ENCODE measurements at regions not wholly inside any gene's neighbourhood (a gene's known extent, or its start where the extent isn't known, plus 50 kb on each side); places are given as distances from the start of the nearest gene placed in this dataset.

DNA sequence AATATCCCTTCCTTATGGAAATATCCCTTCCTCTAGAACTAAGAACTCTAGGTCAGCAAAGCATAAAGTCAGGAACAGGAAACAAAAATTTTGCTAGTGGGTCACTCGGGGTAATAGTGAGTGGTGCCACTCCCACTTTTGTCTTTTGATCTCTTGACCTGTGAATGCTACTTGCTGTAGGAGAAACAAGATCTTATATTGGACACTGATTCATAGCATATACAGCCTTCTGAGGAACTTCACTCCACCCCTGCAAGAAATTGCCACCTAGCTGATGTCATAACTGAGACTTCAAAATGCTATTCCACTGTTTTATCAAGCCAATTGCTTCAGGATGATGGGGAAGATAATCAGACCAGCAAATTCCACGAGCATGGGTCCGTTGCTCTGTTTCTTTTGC lies 53.3 kb upstream of the PRSS3 start:
- TF ChIP-seq, protein P1, sequence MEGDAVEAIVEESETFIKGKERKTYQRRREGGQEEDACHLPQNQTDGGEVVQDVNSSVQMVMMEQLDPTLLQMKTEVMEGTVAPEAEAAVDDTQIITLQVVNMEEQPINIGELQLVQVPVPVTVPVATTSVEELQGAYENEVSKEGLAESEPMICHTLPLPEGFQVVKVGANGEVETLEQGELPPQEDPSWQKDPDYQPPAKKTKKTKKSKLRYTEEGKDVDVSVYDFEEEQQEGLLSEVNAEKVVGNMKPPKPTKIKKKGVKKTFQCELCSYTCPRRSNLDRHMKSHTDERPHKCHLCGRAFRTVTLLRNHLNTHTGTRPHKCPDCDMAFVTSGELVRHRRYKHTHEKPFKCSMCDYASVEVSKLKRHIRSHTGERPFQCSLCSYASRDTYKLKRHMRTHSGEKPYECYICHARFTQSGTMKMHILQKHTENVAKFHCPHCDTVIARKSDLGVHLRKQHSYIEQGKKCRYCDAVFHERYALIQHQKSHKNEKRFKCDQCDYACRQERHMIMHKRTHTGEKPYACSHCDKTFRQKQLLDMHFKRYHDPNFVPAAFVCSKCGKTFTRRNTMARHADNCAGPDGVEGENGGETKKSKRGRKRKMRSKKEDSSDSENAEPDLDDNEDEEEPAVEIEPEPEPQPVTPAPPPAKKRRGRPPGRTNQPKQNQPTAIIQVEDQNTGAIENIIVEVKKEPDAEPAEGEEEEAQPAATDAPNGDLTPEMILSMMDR (IDR thresholded peaks at IDR 0.05): no peak
- TF ChIP-seq POLR2AphosphoS5 (IDR thresholded peaks at IDR 0.05; ENCODE audit: low read depth, low read length): no peak

All from Panc1 (cell line).